IPS DF 4.7 (cell line): ENCODE measurements at regions not wholly inside any gene's neighbourhood (a gene's known extent, or its start where the extent isn't known, plus 50 kb on each side); places are given as distances from the start of the nearest gene placed in this dataset.

ENCODE experiments used
- DNase-seq: peaks from one replicate; pipeline ENCODE4 v3.0.0-alpha.2; 2013; ENCODE audit warnings: low spot score; ENCODE audit errors: extremely low read depth

- DNase-seq, result no peak
Measured at GRCh38 chr7:68507668-68508067, 1090.6 kb upstream of the AUTS2 start.

GRCh38 chr7:68509054-68509453 is 1089.2 kb upstream of the AUTS2 start:
- DNase-seq, result no peak

GRCh38 chr7:68509603-68510002 is 1088.7 kb upstream of the AUTS2 start:
- DNase-seq, result no peak

GRCh38 chr7:68511281-68511680 is 1087.0 kb upstream of the AUTS2 start:
- DNase-seq, result no peak

GRCh38 chr7:68512466-68512865 is 1085.8 kb upstream of the AUTS2 start:
- DNase-seq, result no peak

- no peak for DNase-seq
Measured at GRCh38 chr7:68518060-68518459, 1080.2 kb upstream of the AUTS2 start.

- no peak for DNase-seq
Measured at GRCh38 chr7:68524126-68524525, 1074.1 kb upstream of the AUTS2 start.

GRCh38 chr7:68529221-68529620 is 1069.1 kb upstream of the AUTS2 start:
- DNase-seq, result no peak

GRCh38 chr7:68535266-68535665 is 1063.0 kb upstream of the AUTS2 start:
- DNase-seq, result no peak

GRCh38 chr7:68537051-68537773 is 1061.1 kb upstream of the AUTS2 start:
- no peak for DNase-seq

GRCh38 chr7:68537774-68538071 is 1060.6 kb upstream of the AUTS2 start:
- no peak for DNase-seq

- DNase-seq, result no peak
Measured at GRCh38 chr7:68542831-68543230, 1055.4 kb upstream of the AUTS2 start.

GRCh38 chr7:68544851-68545250 is 1053.4 kb upstream of the AUTS2 start:
- no peak for DNase-seq

- no peak for DNase-seq
Measured at GRCh38 chr7:68547181-68547580, 1051.1 kb upstream of the AUTS2 start.

- no peak for DNase-seq
Measured at GRCh38 chr7:68547799-68548198, 1050.5 kb upstream of the AUTS2 start.

- no peak for DNase-seq
Measured at GRCh38 chr7:68550027-68550426, 1048.2 kb upstream of the AUTS2 start.

- DNase-seq, result no peak
Measured at GRCh38 chr7:68550635-68551034, 1047.6 kb upstream of the AUTS2 start.

GRCh38 chr7:68556537-68556936 is 1041.7 kb upstream of the AUTS2 start:
- no peak for DNase-seq

GRCh38 chr7:68559518-68559917 is 1038.8 kb upstream of the AUTS2 start:
- no peak for DNase-seq

- DNase-seq, result no peak
Measured at GRCh38 chr7:68562323-68562899, 1035.9 kb upstream of the AUTS2 start.

- DNase-seq, result no peak
Measured at GRCh38 chr7:68564306-68565135, 1033.8 kb upstream of the AUTS2 start.

GRCh38 chr7:68571286-68571685 is 1027.0 kb upstream of the AUTS2 start:
- no peak for DNase-seq
